Neural cell (in vitro differentiated cells): ENCODE measurements at regions not wholly inside any gene's neighbourhood (a gene's known extent, or its start where the extent isn't known, plus 50 kb on each side); places are given as distances from the start of the nearest gene placed in this dataset.

Source experiments
- H2AFZ ChIP-seq: fragments of 200-600, 300-800 bp; sonication (generic), shearing (Covaris generic); 2 replicates; pipeline ENCODE4 v1.6.0; 2014; ENCODE audit warnings: low read depth, mild to moderate bottlenecking, antibody characterized with exemption, low read length, moderate library complexity
- H3F3A ChIP-seq: fragments of 200-600 bp; shearing (Covaris generic); 2 replicates; pipeline ENCODE4 v1.6.1; 2016; ENCODE audit warnings: mild to moderate bottlenecking, moderate library complexity, mixed read lengths, antibody characterized with exemption, low read length; ENCODE audit not compliant: insufficient read depth, poor library complexity, severe bottlenecking
- H3K27ac ChIP-seq: fragments of 200-600, 300-800 bp; sonication (generic), shearing (Covaris generic); 2 replicates; pipeline ENCODE4 v1.5.1; 2014; ENCODE audit warnings: mild to moderate bottlenecking, low read length, moderate library complexity
- H3K27me3 ChIP-seq: fragments of 300-800, 200-600 bp; sonication (generic), shearing (Covaris generic); 2 replicates; pipeline ENCODE4 v1.6.0; 2014; ENCODE audit warnings: mild to moderate bottlenecking, low read depth, low read length, moderate library complexity; ENCODE audit not compliant: insufficient read depth
- H3K36me3 ChIP-seq: fragments of 300-800, 200-600 bp; sonication (generic), shearing (Covaris generic); 2 replicates; pipeline ENCODE4 v1.5.1; 2014; ENCODE audit warnings: mild to moderate bottlenecking, antibody characterized with exemption, low read length, moderate library complexity; ENCODE audit not compliant: insufficient read depth
- H3K4me2 ChIP-seq: fragments of 300-800, 200-600 bp; sonication (generic), shearing (Covaris generic); 2 replicates; pipeline ENCODE4 v1.6.0; 2014; ENCODE audit warnings: mild to moderate bottlenecking, low read length
- H3K4me3 ChIP-seq: fragments of 300-800, 200-600 bp; sonication (generic), shearing (Covaris generic); 2 replicates; pipeline ENCODE4 v1.5.1; 2014; ENCODE audit warnings: mild to moderate bottlenecking, low read length, moderate library complexity
- H3K79me2 ChIP-seq: fragments of 200-600 bp; shearing (Covaris generic); replicated peaks from 2 replicates; pipeline ENCODE4 v1.6.0; 2014; ENCODE audit warnings: mild to moderate bottlenecking, low read length, moderate library complexity; ENCODE audit not compliant: insufficient read depth
- H3K9ac ChIP-seq: fragments of 300-800, 200-600 bp; sonication (generic), shearing (Covaris generic); 2 replicates; pipeline ENCODE4 v1.6.1; 2016; ENCODE audit warnings: mild to moderate bottlenecking, low read length, mixed read lengths
- H3K9me2 ChIP-seq: fragments of 200-600 bp; shearing (Covaris generic); 2 replicates; pipeline ENCODE4 v1.6.1; 2016; ENCODE audit warnings: mild to moderate bottlenecking, low read length, mixed read lengths; ENCODE audit not compliant: insufficient read depth
- H3K9me3 ChIP-seq: fragments of 200-600, 300-800 bp; sonication (generic), shearing (Covaris generic); 2 replicates; pipeline ENCODE4 v1.6.1; 2016; ENCODE audit warnings: mild to moderate bottlenecking, mixed run types, low read length, moderate library complexity, mixed read lengths
- H4K20me1 ChIP-seq: fragments of 200-600 bp; shearing (Covaris generic); 2 replicates; pipeline ENCODE4 v1.6.1; 2016; ENCODE audit warnings: mild to moderate bottlenecking, mixed run types; ENCODE audit not compliant: insufficient read depth
- EP300 ChIP-seq: fragments of 450-650 bp; conservative IDR thresholded peaks from 2 replicates; pipeline ENCODE4 v1.6.1; 2014; ENCODE audit warnings: antibody characterized with exemption, mild to moderate bottlenecking, moderate library complexity; ENCODE audit not compliant: poor library complexity, severe bottlenecking
- EZH2 ChIP-seq: fragments of 200-600, 300-800 bp; shearing (Covaris generic), sonication (generic); IDR thresholded peaks from 2 replicates; pipeline ENCODE4 v1.6.1; 2014; ENCODE audit warnings: antibody characterized with exemption, low read length, borderline replicate concordance, mild to moderate bottlenecking; ENCODE audit not compliant: insufficient read depth, poor library complexity, severe bottlenecking
- MXI1 ChIP-seq: fragments of 450-650 bp; conservative IDR thresholded peaks from 2 replicates; pipeline ENCODE4 v1.6.1; 2014; ENCODE audit warnings: antibody characterized with exemption, mild to moderate bottlenecking; ENCODE audit not compliant: poor library complexity, severe bottlenecking
- POLR2AphosphoS5 ChIP-seq: IDR thresholded peaks from 2 replicates; pipeline ENCODE4 v1.6.1; 2012
- RAD21 ChIP-seq: fragments of 450-650 bp; conservative IDR thresholded peaks from 2 replicates; pipeline ENCODE4 v1.6.1; 2014; ENCODE audit warnings: antibody characterized with exemption, mild to moderate bottlenecking, moderate library complexity
- SMC3 ChIP-seq: fragments of 450-650 bp; conservative IDR thresholded peaks from 2 replicates; pipeline ENCODE4 v1.6.1; 2014; ENCODE audit warnings: antibody characterized with exemption, mild to moderate bottlenecking, moderate library complexity; ENCODE audit not compliant: poor library complexity
- TAF1 ChIP-seq: IDR thresholded peaks from 2 replicates; pipeline ENCODE4 v1.6.1; 2012; ENCODE audit warnings: low read depth
- TF ChIP-seq, protein P1 (sequence below): IDR thresholded peaks from 2 replicates; pipeline ENCODE4 v1.6.1; 2012; ENCODE audit warnings: borderline replicate concordance
- TF ChIP-seq, protein P2 (sequence below): fragments of 450-650 bp; IDR thresholded peaks from 2 replicates; pipeline ENCODE4 v1.5.1; 2014; ENCODE audit warnings: antibody characterized with exemption, mild to moderate bottlenecking, moderate library complexity; ENCODE audit not compliant: poor library complexity, severe bottlenecking

DNA sequence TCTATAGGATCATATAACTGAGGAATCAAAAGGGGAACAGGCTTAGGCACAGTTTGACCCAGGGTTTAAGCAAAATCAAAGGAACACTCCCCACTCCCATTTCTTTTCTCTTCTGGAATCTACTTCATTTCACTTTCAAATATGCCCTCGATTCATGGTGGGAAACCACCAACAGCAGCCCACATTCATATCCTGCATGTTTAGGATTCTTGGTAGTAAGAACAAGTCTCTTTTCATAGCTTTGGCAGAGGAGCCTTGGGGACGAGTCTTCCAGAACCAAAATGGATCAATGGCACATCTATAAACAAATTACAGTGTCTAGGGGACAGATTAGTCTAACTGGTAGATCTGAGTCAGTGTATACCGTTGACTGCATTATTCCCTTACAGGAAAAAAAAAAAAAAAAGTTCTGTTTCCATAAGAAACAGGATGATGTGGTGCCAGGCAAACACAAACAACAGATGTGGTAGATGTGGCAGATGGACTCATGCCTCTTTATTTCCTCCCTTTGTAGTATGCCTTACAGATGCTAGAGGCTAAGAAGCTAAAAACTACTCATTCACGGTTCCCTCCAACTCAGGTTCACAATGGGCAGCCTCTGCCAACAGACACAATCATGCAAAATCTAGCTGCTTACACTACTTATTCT lies 578.3 kb upstream of the ADAMTS9 start:
- Histone ChIP-seq H4K20me1 (no peaks in the 10 kb centered on the region), H3F3A (no peaks in the 10 kb centered on the region), H2AFZ (no peak overlapping the region), H3K9me2 (no peaks in the 10 kb centered on the region), H3K27me3 (no peaks in the 10 kb centered on the region), H3K4me3 (no peak overlapping the region), H3K27ac (no peak overlapping the region), H3K4me2 (no peak overlapping the region), H3K36me3 (no peaks in the 10 kb centered on the region), H3K79me2 (no peaks in the 10 kb centered on the region), H3K9me3 (no peaks in the 10 kb centered on the region), H3K9ac (no peak overlapping the region)
- TF ChIP-seq RAD21 (no peak), EZH2 (no peak), TAF1 (no peak), EP300 (no peak), MXI1 (no peak), POLR2AphosphoS5 (no peak), SMC3 (no peak)
- TF ChIP-seq, protein P1, sequence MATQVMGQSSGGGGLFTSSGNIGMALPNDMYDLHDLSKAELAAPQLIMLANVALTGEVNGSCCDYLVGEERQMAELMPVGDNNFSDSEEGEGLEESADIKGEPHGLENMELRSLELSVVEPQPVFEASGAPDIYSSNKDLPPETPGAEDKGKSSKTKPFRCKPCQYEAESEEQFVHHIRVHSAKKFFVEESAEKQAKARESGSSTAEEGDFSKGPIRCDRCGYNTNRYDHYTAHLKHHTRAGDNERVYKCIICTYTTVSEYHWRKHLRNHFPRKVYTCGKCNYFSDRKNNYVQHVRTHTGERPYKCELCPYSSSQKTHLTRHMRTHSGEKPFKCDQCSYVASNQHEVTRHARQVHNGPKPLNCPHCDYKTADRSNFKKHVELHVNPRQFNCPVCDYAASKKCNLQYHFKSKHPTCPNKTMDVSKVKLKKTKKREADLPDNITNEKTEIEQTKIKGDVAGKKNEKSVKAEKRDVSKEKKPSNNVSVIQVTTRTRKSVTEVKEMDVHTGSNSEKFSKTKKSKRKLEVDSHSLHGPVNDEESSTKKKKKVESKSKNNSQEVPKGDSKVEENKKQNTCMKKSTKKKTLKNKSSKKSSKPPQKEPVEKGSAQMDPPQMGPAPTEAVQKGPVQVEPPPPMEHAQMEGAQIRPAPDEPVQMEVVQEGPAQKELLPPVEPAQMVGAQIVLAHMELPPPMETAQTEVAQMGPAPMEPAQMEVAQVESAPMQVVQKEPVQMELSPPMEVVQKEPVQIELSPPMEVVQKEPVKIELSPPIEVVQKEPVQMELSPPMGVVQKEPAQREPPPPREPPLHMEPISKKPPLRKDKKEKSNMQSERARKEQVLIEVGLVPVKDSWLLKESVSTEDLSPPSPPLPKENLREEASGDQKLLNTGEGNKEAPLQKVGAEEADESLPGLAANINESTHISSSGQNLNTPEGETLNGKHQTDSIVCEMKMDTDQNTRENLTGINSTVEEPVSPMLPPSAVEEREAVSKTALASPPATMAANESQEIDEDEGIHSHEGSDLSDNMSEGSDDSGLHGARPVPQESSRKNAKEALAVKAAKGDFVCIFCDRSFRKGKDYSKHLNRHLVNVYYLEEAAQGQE, result no peak
- TF ChIP-seq, protein P2, sequence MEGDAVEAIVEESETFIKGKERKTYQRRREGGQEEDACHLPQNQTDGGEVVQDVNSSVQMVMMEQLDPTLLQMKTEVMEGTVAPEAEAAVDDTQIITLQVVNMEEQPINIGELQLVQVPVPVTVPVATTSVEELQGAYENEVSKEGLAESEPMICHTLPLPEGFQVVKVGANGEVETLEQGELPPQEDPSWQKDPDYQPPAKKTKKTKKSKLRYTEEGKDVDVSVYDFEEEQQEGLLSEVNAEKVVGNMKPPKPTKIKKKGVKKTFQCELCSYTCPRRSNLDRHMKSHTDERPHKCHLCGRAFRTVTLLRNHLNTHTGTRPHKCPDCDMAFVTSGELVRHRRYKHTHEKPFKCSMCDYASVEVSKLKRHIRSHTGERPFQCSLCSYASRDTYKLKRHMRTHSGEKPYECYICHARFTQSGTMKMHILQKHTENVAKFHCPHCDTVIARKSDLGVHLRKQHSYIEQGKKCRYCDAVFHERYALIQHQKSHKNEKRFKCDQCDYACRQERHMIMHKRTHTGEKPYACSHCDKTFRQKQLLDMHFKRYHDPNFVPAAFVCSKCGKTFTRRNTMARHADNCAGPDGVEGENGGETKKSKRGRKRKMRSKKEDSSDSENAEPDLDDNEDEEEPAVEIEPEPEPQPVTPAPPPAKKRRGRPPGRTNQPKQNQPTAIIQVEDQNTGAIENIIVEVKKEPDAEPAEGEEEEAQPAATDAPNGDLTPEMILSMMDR, result no peak

DNA sequence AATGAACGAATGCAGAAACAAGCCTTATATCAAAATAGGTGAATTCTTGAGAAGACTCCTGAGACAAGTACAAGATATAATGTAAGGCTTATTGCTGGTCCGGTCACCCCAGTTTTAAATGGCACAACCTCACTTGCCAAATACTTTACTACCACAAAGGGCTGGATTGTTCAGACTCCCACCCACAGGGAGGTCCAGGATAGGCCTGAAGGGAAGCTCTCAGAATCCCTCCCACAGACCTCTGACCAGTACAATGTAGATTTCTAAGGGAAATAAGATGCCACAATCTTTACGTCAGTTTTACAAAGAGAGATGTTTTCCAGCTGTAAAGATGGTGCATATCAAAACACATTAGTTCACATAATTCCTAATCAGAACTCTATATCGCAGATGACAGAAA lies 577.7 kb upstream of the ADAMTS9 start:
- no peak overlapping the region for H2AFZ ChIP-seq
- H3K27ac ChIP-seq, result no peak overlapping the region
- no peak overlapping the region for H3K4me3 ChIP-seq
- H3K79me2 ChIP-seq, result no peaks in the 10 kb centered on the region
- no peaks in the 10 kb centered on the region for H3K27me3 ChIP-seq
- H3K36me3 ChIP-seq, result no peaks in the 10 kb centered on the region
- no peak overlapping the region for H3K9ac ChIP-seq
- H3K9me3 ChIP-seq, result no peaks in the 10 kb centered on the region
- no peaks in the 10 kb centered on the region for H4K20me1 ChIP-seq
- no peaks in the 10 kb centered on the region for H3F3A ChIP-seq
- TF ChIP-seq, protein P1, result no peak
- TF ChIP-seq MXI1, result no peak
- no peak for TF ChIP-seq POLR2AphosphoS5
- TF ChIP-seq EP300, result no peak
- no peak overlapping the region for H3K4me2 ChIP-seq
- H3K9me2 ChIP-seq, result no peaks in the 10 kb centered on the region
